ENCODE measurements at regions not wholly inside any gene's neighbourhood (a gene's known extent, or its start where the extent isn't known, plus 50 kb on each side); places are given as distances from the start of the nearest gene placed in this dataset.

GRCh38 chr1:30328100-30328370, 395.4 kb downstream of the MATN1 start:
- no peaks in the 10 kb centered on the region for H3K36me3 ChIP-seq (ENCODE audit: low read depth)
- no peaks in the 10 kb centered on the region for H3K4me1 ChIP-seq (ENCODE audit: low read depth)
- no peak for TF ChIP-seq CTCF (IDR thresholded peaks at IDR 0.05)
- ATAC-seq (no peak), DNase-seq (no peak)
- no peaks in the 10 kb centered on the region for H3K9me3 ChIP-seq
- H3K4me3 ChIP-seq: no peak overlapping the region
- intact Hi-C loops (cut with DNase I, micrococcal nuclease): no loop called here

- intact Hi-C loops (cut with DNase I, micrococcal nuclease): no loop called here
- H3K4me1 ChIP-seq (ENCODE audit: low read depth): no peaks in the 10 kb centered on the region
- no peak for TF ChIP-seq CTCF (IDR thresholded peaks at IDR 0.05)
- no peak for ATAC-seq
- no peak overlapping the region for H3K4me3 ChIP-seq
- H3K36me3 ChIP-seq (ENCODE audit: low read depth): no peaks in the 10 kb centered on the region
- H3K9me3 ChIP-seq: no peaks in the 10 kb centered on the region
- DNase-seq: no peak
Measured at GRCh38 chr1:30327370-30328099, 395.9 kb downstream of the MATN1 start.

- no peak for DNase-seq
- no peak for TF ChIP-seq CTCF (IDR thresholded peaks at IDR 0.05)
Measured at GRCh38 chr1:30325999-30326398, 397.4 kb downstream of the MATN1 start.

GRCh38 chr1:30325085-30325935, 398.1 kb downstream of the MATN1 start:
- no peak for ATAC-seq
- no peaks in the 10 kb centered on the region for H3K9me3 ChIP-seq
- H3K4me3 ChIP-seq: no peak overlapping the region
- no peak for TF ChIP-seq CTCF (IDR thresholded peaks at IDR 0.05)
- no peaks in the 10 kb centered on the region for H3K4me1 ChIP-seq (ENCODE audit: low read depth)
- no peak for DNase-seq
- intact Hi-C loops (cut with DNase I, micrococcal nuclease): no loop called here
- H3K36me3 ChIP-seq (ENCODE audit: low read depth): no peaks in the 10 kb centered on the region

More at GRCh38 chr1:30325999-30326398, 397.4 kb downstream of the MATN1 start:
- Histone ChIP-seq H3K4me3 (no peak overlapping the region), H3K9me3 (no peaks in the 10 kb centered on the region), H3K36me3 (ENCODE audit: low read depth) (no peaks in the 10 kb centered on the region), H3K4me1 (ENCODE audit: low read depth) (no peaks in the 10 kb centered on the region)
- intact Hi-C loops (cut with DNase I, micrococcal nuclease): no loop called here
- ATAC-seq: no peak

- Histone ChIP-seq H3K9me3 (no peaks in the 10 kb centered on the region), H3K4me3 (no peak overlapping the region), H3K4me1 (ENCODE audit: low read depth) (no peaks in the 10 kb centered on the region), H3K36me3 (ENCODE audit: low read depth) (no peaks in the 10 kb centered on the region)
- no peak for TF ChIP-seq CTCF (IDR thresholded peaks at IDR 0.05)
- ATAC-seq: no peak
- intact Hi-C loops (cut with DNase I, micrococcal nuclease): no loop called here
- no peak for DNase-seq
Measured at GRCh38 chr1:30324251-30325084, 398.9 kb downstream of the MATN1 start.

Data from mucosa of descending colon (tissue), 3 donors.